AG08396 (cell line): ENCODE measurements at regions not wholly inside any gene's neighbourhood (a gene's known extent, or its start where the extent isn't known, plus 50 kb on each side); places are given as distances from the start of the nearest gene placed in this dataset.
A peak's percentile ranks its signal among the peaks of the same experiment; 100 is the strongest.
"Not testable (repeated sequence)": the region's sequence is repeated elsewhere in the genome, so short reads cannot be mapped to it uniquely, and the experiment has no call there.

Experiments
- DNase-seq: peaks from one replicate; pipeline ENCODE4 v3.0.0; 2012; ENCODE audit warnings: low spot score, mixed read lengths

DNA sequence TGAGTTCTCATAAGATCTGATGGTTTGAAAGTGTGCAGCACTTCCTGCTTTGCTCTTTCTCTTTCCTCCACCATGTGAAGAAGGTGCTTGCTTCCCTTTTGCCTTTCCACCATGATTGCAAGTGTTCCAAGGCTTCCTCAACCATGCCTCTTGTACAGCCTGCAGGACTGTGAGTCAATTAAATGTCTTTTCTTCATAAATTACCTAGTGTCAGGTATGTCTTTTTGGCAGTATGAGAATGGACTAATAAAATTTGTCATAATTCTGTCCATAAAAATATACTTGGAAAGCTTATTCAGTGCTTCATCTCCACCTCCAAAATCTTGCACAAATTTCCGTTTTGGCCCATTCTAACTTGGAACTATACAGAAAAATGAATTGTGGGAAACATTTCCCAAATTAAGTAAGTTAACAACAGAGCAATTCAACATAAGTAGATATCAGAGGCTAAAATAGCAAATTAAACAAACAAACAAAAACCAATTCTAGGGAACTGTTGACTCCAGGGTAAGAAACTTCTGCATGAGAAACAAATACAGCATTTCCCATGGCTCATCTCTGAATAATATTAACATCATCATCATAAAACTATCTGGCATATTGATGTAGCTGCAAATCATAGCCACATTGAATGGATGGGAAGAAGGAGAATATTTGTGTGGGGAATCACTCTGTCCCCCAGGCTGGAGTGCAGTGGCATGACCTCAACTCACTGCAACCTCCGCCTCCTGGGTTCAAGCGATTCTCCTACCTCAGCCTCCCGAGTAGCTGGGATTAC is 459.5 kb upstream of the FAR2 start:
- no peak for DNase-seq

DNA sequence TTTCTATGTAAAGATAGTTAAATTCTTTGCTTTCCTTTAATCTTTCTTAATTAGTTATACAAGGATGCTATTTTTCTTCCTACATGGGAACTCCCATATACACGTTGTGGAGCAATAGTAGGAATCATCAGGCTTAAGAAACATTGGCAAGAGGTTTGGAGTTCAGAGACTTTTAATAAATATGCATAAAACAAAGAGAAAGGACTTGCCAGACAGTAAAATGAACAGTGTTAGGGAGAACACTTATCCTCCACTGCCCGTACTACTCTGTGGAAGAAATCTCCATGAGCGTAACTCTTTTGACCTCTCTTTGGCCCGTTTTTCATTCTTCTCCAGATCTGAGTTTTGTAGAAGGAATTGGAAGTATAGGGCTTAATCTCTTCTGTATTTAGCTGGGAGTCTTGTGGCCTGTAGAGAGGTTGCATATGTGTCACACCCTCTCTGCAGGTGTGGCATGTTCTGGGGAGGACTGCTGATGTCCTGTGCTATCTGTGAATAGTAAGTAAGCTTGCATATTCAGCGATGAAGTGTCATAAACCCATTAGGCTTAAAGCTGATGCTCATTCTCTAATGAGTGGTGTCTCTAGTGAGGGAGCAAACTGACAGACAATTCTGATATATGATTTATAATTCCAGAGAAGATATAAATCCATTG is 455.4 kb upstream of the FAR2 start:
- no peak for DNase-seq

DNA sequence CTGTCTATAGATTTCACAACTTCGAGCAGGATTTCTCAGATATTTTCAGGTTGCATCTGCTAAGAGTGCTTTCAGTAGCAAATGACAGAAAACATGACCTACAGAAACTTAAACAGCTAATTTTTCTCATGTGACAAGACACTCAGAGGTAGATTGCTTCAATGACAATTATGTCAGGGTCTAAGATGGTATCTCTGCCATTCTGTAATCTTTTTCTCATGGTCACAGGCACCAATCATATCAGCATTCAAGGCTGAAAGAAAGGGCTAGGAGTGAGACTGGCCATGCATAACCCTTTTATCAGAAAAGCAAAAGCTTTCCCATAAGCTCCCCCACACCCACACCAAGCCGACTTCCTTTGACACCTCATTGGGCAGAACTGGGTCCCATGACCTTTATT is 450.5 kb upstream of the FAR2 start:
- no peak for DNase-seq

DNA sequence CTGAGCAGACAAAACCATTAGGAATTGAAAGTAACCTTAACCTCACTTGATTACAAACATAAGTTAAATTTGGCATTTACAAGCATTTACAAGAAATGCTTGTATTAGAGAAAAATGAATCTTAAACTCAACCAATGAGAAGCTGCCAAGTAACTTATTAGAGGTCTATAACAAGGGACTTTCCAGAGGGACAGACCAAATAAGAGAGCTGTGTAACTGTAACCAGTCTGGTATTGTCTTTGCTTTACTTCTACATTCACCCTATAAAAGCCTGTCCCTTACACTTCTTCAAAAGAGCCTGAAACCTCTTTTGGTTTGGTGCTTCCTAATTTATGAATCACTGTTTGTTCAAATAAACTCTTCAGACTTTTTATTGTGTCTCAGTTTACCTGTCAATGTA is 450.0 kb upstream of the FAR2 start:
- DNase-seq: no peak

DNA sequence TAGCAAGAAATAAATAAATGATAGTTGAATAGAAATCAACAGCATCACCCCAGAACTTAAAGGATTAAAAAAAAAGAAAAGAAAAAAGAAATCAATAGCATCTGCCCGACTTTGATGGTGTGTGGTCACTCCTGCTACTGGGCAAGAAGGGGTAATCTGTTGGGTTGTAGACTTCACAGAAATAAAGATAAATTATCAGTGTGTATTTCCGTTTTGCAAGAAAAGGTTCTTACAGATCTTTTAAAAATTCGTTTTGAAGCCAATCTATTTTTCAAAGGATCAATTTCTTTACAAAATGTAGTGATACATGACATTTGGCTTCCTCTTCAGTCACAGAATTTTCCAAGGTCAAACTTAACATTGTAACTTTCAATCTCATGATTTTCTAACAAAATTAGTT is 448.9 kb upstream of the FAR2 start:
- no peak for DNase-seq

DNA sequence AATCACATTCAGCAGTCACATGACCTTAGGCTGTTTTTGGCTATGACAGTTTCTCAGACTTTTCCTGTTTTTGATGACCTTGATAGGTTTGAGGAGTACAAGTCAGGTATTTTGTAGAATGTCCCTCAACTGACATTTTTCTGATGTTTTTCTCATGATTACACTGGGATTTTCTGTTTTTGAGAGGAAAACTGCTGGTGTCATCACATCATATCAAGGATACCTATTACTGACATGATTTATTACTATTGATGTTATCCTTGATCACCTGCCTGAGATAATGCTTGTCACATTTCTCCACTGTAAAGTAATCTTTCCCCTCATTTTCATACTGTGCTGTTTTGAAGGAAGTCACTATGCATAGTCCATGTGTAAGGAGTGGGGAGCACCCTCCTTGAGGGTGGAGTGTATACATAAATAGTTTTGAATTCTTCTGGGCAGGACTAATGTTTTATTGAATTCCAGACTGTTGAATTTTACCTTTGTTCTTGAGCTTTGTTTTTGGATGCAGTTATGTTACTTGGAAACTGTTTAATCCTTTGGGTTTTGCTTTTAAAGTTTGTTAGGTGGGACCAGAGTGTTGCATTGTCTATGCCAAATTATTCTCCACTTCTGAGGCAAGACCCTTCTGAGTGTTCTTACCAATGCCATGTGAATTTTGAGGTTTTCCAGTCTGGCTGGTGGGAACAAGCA is 444.5 kb upstream of the FAR2 start:
- DNase-seq: no peak

DNA sequence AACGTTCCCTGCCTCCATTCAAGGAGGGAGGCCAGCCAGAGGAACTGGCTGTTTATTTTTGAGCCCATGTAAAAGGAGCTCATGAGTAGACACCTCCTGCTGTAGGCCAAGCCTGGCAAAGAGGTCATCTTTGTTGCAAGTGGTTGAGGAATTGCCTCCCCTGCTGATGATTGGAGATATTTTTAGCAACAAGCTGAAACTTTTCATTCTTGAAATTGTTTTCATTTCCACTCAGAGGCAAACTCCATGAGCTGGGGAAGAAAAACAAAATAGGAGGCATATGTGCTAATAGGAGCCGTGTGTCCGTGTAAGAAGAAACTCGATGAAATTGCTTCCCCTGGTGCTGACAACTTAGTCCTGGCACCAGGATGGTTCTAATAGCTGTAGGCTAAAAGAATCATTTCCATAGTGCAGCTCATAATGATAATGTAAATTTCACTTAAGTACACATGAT is 440.1 kb upstream of the FAR2 start:
- peak; percentile 33 for DNase-seq

DNA sequence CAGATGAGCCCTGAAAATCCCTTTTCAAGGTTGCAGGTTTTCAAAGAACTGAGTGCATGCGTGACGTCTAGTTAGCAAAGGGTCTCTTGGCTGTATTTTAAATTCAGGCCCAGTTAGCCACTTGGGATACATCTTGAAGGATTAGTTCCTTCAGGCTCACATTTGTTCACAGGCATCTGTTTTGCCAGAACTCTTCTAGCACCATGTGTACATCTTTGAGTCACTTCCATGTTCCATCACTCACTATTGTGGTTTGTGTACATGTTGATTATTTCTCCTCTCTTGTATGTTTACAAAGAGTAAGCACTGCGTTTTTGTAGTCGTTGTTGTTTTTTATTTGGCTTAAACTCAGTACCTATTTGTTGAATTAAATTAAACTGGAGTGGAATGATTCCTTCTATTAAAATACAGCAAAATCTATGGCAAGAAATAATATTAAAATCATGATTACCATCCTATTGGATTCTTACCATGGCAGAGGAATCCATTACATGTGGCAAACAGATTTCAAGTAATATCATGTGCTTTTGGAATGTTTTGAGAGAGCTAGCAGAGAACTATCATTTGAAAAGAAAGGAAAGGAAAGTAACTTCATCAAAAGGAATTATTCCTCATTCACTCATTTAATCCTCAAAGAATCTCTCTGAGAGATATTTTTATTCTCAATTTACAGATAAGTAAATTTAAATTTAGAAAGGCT is 438.9 kb upstream of the FAR2 start:
- no peak for DNase-seq

DNA sequence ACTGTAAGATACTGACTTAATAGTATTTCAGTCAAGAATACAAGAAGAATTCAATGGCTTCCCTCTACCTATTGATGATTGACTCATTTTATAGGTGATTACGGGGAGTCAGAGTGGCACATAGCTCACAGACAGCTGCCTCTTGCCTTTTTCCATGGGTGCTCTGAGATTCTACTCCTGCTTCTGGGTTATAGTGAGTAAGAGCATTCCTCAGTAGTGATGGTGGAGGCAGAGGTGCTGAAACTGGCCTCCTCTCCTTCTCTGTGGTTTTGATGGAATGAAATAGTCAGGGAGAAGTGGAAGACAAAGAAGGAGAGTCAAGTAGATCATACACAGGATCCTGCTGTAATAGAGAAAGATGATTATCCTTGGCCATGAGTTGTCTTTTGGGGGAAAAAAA is 438.2 kb upstream of the FAR2 start:
- peak; percentile 54 for DNase-seq

DNA sequence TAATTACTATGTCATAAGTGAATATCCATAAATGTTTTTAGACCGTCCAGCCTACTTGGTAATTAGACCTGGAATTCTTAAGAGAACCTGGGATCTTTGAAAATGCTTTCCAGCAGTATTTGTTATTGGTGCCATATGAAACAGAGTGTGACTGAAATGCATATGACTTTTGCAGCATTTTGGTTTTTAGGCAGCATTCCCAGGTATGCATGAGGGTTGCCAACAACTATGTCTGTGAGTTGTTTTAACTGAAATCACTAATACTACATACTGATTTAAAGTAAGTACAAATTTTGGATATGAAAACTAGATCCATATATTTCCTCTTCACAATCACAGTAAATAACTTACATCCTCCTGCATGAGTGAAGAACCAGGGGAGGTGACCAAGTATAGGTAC is 437.7 kb upstream of the FAR2 start:
- no peak for DNase-seq

DNA sequence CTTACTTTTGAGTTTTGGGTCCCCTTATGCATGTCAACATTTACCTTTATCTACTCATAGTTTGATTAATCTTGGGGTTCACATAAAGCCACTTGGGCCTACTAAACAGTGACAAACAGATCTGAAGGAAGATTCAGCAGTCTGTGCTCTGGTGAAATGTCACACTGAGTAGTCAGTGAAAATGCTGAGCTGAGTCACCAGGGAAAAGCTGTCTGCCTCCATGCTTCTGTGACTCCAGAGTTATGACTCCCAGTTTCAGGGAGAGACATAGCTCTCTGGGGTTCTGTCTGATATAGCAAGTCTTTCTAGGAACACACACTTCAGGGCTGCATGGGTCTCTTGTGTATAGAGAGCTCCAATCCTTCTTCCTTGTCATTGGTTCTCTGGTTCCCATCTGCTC is 406.3 kb upstream of the FAR2 start:
- DNase-seq: peak; percentile 15

DNA sequence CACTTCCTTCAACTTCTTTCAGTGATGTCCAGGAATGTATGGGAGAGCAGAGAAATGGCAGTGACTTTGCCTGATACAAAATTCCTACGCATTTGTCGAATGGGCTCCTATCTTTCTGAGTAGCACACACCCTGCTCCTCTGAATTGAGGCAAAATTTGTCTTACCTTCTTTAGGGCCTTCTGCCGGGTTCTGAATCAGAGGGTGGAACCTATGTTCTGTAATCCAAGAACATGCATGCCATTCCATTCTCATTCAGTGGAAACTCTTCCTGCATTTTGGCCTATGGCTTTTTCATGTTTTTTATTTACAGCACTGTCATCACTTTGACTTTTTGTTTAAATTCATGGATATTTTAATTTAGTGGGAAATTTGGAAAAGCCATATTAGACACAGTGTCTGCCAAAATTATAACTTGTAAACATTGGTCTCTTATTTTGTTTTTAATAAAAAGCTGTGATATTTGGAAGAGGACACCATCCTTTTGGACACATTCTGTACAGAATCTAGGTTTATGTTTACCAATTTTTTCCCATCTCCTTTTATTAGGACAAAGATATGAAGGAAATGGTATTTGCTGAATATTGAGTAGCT is 402.2 kb upstream of the FAR2 start:
- no peak for DNase-seq

DNA sequence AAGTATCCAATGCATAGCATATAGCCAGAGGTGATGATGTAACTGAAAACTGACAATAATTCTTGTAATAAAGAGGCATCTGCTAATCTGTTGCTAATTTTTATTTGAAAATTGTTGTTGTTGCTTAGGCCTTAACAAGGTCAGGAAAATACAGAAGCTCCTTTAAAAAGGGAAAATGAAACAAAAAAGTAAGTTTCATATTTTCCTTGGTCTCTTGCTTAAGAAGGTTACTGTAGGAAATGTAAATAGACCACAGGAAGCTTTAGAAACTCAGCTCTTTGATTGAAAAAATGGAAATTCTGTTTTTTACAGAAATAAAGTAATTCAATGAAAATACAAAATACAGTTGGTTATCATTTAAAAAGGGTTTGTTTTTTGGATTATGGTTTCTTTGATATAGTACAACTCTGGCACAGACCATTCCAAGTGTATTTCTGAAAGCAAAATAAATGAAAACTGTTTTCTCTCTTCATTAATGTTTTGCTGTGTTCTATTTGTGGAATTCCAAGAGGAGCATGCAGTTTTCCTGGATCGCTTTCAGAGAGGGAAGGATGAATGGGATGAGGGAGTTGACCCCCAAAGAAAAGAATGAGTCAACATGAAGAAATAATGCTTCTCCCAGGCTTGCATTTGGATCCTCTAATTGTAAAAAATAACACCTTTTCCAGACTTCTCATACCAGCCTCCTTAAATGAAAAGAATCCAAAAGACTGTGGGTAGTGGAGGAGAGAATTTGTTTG is 398.0 kb upstream of the FAR2 start:
- no peak for DNase-seq

DNA sequence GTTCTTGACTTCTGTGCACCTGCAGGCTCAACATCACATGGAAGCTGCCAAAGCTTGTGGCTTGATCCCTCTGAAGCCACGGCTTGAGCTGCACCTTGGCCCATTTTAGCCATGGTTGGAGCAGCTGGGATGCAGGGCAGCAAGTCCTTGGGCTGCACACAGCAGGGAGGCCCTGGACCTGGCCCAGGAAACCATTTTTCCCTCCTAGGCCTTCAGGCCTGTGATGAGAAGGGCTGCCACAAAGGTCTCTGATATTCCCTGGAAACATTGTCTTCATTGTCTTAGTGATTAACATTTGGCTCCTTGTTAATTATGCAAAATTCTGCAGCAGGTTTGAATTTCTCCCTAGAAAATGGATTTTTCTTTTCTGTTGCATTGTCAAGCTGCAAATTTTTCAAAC is 394.1 kb upstream of the FAR2 start:
- DNase-seq: no peak

DNA sequence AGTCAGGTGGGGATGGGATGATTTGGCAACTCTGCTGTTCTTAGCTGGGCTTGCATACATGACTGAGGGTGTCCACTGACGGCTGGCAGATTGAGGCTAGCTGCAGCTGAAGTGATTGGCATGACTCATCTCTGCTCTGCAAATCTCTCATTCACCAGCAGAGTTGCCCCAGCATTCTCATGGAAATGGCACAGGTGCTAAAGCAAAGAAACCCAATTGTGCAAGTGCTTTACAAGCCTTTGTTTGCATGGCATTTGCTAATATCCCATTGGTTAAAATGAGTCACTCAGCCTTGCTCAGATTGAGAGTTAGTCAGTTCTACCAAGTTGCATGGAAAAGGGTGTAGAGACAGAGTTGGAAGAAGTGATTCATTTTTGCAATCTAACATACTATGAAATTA is 389.7 kb upstream of the FAR2 start:
- DNase-seq: peak; percentile 15

DNA sequence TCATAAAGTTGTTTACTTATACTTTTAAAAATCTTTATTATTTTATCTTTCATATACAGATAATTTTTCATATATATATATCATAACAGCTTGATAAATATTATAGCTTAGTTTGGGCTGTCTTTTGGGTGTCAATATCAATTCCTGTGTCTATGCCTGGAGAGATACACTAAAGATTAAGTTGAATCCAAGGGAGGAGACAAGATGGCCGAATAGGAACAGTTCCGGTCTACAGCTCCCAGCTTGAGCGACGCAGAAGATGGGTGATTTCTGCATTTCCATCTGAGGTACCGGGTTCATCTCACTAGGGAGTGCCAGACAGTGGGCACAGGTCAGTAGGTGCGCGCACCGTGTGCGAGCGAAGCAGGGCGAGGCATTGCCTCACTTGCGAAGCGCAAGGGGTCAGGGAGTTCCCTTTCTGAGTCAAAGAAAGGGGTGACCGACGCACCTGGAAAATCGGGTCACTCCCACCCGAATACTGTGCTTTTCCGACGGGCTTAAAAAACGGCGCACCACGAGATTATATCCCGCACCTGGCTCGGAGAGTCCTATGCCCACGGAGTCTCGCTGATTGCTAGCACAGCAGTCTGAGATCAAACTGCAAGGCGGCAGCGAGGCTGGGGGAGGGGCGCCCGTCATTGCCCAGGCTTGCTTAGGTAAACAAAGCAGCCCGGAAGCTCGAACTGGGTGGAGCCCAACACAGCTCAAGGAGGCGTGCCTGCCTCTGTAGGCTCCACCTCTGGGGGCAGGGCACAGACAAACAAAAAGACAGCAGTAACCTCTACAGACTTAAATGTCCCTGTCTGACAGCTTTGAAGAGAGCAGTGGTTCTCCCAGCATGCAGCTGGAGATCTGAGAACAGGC is 388.8 kb upstream of the FAR2 start:
- not testable (repeated sequence) for DNase-seq

DNA sequence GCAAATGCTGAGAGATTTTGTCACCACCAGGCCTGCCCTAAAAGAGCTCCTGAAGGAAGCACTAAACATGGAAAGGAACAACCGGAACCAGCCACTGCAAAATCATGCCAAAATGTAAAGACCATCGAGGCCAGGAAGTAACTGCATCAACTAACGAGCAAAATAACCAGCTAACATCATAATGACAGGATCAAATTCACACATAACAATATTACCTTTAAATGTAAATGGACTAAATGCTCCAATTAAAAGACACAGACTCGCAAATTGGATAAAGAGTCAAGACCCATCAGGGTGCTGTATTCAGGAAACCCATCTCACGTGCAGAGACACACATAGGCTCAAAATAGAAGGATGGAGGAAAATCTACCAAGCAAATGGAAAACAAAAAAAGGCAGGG is 387.2 kb upstream of the FAR2 start:
- not testable (repeated sequence) for DNase-seq

DNA sequence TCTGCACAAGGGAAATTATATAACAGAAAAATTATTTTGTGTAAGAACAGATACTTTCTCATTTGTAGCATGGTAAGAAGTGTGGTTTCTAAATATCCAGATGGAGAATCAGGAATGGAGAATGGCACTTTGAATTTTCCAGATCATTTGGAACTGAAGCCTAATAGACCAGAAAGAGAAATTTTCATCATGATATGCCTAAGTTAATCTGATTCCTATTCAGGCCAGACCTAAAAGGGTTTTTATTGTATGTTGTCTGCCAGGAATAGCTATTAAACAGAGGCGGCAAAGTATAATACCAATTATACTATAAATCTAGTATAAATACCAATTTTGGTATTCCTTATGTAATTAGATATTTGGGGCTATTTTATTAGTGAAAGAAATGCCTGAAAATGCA is 382.7 kb upstream of the FAR2 start:
- DNase-seq: no peak

DNA sequence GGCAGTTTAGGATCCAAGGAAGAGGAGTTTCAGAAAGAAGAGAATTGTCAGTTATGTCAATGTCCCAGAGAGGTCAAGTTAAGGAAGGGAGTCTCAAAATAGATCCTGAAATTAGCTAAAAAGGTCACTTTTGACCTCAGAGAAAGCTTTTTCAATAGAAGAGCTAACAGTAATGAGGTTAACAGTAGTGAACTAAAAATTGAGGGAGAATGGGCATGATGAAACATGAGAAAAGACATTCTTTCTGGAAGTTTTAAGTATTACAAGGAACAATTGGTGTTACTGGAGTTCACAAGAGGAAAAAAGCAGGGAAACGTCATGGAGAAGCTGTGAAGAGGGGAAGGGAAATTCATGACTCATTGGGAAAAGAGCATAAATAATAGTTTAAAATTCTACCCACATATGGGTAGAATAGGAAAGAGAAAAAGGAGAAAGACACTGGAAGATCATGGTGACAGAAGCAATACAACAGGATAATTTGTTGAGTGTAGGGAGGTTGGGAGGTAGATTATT is 381.2 kb upstream of the FAR2 start:
- DNase-seq: no peak

DNA sequence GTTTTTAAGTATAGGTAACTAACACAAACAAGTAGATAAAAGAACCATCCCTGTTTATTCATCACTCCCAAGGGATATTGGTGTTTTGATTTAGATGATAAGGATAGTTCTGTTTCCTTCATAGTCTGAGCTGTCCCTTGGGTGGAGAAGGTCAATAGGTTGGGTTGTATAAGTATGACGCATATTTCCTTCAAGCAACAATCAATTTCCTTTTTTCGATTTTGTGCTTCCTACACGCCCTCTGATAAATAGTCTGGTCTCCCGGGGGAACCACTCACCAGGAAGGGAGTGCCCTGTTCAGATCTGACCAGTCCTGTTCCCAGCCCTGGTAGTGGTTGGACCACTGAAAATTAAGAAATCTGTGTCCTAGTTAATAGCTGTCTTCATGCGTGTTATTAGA is 378.8 kb upstream of the FAR2 start:
- no peak for DNase-seq
